Right lung (tissue), 2 donors: ENCODE measurements at regions not wholly inside any gene's neighbourhood (a gene's known extent, or its start where the extent isn't known, plus 50 kb on each side); places are given as distances from the start of the nearest gene placed in this dataset.

Experiments used
- DNase-seq, 2 donors: peaks; one replicate each; pipeline ENCODE4 v3.0.0-alpha.2; 2013

DNA sequence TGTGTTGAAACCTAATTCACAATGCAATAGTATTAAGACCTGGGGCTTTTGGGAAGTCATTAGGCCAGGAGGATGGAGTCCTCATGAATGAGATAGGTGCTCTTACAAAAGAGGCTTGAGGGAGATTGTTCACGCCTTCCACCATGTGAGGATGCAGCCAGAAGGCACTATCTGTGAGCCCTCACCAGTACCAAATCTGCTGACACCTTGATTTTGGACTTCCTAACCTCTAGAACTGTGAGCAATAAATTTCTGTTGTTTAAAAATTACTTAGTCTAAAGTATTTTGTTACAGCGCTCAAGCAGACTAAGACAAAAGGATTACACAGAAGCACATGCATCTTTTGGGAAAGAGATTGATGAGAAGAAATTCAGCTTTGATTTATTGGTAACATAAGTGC is 232.9 kb upstream of the NR4A3 start:
- no peak for DNase-seq

DNA sequence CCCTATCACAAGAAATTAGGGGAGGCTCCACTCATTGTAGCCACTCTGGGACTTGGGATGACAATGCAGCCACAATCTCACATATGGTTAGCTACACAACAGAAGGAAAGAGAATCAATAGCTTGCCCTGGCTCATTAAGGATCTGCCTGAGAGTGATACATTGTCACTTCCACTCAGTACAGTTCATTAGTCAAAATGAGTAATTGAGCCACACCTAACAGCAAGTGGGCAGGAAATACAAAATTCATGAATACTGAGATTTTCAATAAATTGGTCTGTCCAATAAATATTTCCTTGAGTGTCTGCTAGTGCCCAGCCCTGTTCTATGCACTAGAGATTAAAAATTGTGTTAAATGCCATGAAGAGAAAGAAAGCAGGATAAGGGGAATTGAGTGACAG is 231.3 kb upstream of the NR4A3 start:
- DNase-seq = no peak

DNA sequence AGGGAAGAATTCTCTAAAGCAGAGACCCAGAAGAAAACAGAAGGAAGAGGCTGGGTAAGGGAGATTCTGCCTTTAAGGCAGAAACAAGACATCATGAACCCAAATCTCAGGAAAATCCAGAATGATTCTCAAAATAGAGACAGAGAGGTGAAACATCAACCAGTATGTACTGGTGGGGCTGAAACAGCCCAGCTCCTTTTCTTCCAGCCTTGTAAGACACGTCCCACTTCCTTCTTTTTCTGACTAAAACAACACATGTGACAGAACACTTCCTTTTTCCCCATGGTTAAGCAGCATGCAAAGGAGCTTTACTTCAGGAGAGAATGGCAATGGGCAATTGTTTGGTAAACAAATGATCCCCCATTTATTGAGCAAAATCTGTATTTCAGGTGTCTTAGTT is 230.8 kb upstream of the NR4A3 start:
- no peak for DNase-seq

DNA sequence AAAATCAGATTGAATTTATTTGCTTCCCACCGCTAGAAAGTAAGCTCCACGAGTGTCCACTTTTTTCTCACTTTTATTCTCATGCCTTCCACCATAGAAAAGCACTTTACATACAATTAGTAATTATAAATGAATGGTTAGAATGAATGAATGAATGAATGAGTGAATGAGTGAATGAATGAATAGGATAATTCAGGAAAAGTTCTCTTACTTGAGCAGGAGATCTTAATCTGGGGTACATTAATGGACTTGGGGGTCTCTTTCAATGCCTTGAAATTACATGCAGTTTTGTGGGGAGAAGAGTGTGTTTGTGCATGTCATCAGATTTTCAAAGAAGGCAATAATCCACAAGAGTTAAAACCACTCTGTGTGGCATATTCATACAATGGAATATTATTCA is 229.9 kb upstream of the NR4A3 start:
- no peak for DNase-seq

DNA sequence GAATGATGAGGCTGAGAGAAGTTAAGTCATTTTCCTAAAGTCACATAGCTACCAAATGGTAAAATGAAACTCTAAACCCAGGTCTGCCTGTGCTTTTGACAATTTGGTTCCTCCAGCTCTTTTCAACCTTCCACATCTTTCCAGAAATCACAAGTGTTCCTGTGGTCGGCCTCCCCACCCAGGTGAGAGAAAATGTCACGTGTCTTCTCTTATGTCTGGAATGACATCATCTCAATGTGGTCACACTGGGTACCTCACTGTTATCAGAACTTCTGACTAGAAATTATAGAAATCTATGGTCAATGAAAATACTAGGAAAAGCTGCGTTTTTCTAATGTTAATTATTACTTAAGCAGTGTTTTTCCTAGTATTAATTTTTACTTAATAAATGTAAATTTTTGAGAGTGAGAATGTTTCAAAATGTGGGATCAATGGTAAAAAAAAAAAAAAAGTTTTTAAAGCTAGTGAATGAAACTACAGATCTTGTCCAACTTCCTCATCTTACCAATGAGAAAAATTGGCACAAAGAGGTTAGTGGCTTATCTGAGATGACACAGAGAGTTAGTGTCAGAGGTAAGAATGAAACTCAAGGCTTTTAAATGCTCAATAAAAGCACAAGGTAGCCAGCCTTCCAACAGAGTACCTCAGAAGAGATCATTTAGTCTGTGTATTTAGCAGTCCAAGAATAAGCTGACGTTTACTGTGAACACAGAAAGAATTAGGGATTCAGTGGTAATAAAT is 228.7 kb upstream of the NR4A3 start:
- DNase-seq = no peak

DNA sequence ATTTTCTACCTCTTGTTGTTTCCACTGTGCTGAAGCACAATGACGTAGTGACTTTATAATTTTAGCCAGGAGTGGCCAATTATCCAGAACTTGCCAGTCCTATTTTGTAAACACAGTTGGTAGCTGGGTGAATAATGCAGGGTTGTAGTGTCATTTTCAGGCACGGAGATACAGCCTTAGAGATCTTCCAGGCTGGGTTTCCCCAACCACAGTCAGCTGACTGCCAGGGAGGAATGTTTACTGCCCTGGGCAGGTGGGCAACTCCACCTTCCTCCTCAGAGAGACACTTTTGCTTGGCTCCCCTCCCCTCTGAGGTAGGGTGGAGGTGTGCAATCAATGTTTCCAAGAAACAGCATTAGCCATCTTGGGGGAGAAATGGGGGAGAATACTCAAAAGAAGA is 228.1 kb upstream of the NR4A3 start:
- DNase-seq = no peak

DNA sequence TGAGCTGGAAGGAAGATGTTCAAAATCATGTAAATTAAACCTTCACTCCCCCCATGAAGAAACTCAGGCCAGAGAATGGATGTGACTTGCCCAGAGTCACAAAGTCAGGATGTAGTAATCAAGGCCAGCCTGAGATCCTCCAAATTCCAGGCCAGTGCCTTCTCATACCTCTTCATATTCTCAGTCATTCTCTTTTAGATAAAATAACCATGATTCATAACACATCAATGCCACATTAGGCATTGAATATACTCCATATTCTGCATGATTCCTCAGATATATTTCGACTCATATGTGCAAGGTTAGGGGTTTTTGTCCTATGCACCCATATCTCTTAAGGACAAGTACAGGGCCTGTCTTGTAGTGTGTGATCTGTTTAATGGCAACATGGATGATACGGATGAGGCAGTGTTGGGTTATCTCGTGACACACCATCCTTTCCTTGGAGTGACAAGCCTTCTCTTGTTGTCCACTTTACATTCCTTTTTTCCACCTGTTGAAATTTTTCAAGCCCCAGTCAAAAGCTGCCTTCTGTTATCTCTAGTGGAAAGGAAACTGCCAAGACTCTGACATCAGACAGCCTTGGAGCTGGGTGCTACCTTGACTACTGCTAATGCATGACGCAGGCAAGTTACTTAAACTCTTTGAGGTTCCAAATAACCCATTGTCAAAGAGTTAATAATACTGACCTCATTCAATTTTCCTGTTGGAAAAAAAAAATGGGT is 227.5 kb upstream of the NR4A3 start:
- DNase-seq = no peak

DNA sequence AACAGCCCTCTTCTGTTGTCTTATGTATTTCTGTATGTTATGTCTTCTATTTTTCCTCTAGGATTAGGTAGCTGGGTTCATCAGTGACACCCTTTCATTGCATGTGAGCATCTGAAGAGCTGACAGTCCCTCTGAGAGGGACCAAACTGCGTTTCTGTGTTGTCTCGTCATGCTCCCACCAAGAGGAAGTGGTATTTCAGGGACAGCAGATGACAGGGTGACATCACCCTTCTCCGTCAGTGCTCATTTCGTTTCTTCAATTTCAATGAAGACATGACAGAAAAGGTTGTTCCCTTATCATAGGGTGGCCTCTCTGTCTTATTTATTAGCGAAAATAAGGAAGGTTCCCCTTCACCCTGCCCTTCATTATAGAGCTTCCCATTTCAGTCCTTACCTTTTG is 225.9 kb upstream of the NR4A3 start:
- no peak for DNase-seq

DNA sequence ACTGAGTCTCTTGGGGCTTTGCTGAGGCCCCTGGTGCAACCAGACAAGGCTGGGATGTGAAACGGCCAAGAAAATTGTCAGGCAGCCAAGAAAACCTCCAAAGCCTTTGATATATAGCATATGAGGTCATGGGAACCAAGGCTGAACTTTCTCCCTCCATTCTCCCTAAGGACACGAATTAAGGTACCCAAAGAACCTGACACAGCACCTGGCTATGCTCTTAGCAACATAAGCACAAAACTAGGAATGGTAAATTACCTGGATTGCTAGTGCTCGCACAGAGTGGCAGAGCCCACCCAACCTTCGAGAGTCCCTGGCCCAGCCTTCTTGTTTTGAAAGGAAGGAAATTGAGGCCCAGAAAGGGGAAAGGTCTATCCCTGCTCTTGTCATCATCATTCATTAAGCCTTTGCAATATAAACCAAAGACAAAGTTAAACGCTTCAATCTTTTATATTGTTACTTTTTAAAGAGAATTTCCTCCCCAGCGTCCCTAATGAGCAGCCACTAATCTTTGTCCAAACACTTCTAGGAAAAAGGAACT is 220.0 kb upstream of the NR4A3 start:
- DNase-seq = peak; percentile 8 to 9

DNA sequence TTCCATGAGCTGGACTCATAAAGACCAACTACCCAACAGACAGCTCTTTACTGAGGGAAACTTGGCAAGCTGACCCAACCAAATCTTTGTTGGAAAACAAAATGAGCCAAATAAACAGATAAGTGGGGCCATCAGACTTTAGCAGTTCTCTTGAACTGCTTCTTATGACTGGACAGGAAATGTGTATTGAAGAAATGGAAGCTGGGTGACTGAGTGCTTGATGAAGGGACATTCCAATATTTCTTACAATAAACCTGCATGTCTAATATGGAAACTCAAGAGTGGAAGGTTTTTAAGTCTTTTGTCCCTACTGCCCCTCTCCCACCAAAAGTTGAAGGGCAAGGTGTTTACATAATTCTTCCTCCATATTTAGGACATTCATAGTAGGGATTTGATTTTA is 218.8 kb upstream of the NR4A3 start:
- no peak for DNase-seq

DNA sequence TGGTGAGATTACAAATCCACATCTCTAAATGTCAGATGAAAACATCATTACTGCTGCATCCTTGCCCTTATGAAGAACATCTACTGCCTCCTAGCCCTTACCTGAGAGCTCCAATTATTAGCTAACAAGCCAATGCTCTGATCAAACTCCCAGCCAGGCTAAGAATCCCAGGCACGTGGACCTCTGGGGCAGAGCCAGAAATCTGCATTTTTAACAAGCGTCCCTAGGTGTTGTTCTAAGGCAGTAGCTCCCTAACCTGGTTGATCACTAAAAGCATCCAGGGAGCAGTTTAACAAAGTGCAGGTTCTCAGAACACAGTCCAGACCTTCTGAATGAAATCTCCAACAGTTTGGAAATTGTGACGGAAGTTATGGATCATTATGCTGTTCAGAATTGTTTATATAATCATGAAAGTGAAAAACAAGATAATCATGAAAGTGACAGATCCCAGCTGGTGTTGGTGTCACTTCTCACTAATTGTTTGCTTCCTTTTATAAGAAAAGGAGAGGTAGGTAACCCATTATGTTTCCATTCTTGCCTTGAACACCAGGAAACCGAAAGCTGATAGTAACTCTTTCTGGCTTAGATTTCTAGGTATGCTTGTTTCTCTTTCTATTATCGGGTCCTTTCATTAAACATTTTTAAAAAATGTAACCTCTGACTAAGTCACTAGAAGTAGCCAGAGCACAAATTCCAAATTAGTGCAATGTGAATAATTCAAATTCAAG is 216.5 kb upstream of the NR4A3 start:
- no peak for DNase-seq

DNA sequence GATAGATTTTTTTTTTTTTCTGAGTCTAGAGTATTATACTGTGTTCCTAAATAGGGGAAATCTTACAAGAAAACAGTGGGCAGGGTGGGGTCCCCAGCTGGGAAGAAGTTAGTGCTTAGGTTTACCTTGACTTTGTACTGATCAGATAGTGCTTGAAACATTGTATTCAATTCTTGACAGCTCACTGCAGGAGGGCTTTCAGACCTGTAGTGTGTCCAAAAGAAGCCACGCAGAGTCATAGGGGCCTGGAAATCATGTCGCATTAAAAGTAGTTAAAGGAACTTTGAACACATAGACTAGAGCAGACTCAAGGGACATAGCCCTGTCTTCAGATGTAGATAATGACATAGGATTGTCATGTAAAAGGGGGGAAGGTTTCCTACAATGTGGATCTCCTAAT is 215.4 kb upstream of the NR4A3 start:
- DNase-seq = no peak

DNA sequence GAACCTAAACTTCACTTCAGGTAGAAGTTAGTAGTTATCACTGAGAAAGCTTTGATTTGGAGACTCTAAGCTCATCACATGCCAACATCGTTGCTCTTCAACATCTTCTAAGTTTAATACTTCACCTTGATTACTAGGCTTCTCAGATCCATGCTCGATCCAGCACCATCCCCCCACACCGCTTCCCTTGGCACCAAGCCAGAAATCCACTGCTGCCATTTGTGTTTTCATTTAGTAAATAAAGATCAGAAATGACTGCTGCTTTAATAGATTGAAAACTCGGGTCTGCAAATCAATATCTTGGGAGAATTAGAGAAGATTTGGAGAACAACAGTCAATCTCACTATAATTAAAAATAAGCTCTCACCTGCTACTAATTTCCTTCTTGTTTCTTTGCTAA is 214.7 kb upstream of the NR4A3 start:
- DNase-seq = no peak

DNA sequence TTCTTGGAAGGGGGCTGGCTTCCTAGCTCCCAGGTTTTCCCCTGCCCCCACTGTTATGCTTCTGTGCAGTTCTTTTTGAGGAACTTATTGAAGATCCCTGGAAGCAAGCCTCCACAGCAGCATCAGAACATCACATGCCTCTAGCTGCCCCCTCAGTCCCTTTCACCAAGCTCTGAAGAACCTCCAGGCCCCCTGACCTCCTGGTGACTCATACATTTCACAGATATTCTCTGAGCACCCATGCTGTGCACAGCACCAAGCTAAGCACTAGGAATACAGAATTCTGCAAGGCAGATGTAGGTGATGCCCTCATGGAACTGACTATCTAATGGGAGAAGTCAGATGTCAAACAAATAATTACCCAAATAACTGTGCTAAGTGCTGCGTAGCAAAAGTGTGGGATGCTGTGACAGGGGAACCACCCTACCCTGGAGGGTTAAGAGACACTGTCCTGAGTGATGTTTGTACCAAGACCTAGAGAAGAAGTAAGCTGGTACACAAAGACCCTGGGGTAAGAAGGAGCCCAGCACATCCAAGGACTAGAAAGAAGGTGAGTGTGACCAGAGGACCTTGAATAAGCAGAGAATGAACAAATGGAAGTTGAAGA is 213.7 kb upstream of the NR4A3 start:
- no peak for DNase-seq

DNA sequence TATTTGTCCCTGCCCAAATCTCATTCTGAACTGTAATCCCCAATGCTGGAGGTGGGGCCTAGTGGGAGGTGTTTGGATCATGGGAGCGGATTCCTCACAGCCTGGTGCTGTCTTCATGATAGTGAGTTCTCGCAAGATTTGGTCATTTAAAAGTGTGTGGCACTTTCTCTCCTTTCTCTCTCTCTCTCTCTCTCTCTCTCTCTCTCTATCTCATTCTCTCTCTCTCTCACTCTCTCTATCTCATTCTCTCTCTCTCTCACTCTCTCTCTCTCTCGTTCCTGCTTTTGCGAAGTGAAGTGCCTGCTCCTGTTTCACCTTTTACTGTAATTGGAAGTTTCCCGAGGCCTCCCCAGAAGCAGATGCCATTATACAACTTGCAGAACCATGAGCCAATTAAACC is 207.3 kb upstream of the NR4A3 start:
- DNase-seq = no peak

DNA sequence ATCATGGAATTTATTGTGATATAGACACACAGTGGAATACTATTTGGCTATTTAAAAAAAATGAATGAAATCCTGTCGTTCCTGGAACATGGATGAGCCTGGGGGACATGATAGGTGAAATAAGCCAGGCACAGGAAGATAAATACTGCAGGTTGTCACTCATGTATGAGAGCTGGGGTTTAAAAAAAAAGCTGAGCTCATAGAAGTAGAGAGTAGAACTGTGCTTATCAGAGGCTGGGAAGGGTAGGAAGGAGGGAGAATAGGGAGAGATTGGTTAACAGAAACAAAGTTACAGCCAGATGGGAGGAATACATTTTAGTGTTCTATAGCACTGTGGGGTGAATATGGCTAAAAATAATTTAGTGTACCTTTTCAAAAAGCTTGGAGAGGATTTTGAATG is 200.6 kb upstream of the NR4A3 start:
- DNase-seq = no peak

DNA sequence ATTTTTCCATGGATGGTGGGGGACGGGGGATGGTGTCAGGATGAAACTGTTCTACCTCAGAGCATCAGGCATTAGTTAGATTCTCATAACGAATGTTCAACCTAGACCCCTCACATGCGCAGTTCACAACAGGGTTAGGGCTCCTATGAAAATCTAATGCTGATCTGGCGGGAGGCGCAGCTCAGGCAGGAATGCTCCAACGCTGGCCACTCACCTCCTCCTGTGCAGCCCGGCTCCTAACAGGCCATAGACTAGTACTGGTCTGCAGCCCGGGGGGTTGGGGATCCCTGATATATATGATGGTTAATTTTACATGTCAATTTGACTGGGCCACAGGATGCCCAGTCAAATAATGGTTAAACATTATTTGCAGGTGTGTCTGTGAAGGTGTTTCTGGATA is 199.0 kb upstream of the NR4A3 start:
- no peak for DNase-seq

DNA sequence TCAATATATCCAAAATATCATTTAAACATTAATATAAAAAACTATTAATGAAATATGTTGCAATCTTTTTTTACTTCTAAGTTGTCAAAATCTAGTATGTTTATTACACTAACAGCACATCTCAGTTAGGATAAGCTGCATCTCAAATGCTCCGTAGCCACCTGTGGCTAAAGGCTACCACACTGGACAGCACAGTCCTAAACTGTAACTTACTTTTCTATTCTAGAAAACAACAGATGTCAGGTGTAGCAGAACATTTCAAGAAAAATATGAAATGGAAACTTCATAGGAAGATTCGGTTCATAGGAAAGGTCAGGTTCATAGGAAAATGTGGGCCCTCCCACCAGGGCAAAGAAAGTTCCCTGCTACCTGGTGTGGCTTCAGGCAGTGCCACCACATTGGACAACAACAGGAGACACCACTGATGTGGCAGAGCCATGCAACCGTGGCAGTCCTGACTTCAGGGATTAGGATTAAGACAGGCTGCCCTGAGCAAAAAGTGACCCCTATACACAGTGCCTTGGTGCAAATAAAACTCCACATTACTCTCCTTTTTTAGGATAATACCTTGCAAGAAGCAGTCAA is 197.8 kb upstream of the NR4A3 start:
- no peak for DNase-seq

DNA sequence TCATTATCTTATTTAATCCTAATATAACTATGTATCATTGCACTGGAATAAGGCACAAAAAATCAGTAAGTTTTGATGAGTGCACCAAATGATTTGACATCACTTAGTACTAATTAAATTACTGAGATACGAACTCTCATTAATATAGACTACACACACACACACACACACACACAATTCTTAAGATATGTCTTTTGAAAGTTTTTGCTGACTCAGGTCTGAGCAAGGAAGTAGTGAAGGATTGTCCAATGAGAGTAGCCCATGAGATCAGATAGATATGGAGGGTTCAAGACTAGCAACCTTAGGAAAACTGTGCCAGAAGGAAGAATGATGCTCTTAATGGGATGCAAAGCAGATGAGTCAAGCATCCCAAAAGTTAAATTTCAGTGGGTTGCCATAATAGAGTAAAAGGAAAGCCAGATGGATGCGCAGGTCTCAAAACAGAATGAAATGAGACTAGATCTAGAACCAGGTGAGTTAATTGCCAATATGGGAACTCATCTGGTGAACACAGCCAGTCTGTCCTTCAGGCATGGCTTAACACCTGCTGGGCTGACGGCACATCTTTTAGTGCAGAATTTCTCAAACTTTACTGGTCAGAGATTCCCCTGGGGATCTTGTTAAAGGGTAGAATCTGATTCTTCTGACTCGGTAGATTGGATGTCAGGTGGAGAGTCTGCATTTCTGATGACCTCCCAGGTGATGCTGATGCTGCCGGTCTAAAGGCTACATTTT is 197.0 kb upstream of the NR4A3 start:
- DNase-seq = no peak

DNA sequence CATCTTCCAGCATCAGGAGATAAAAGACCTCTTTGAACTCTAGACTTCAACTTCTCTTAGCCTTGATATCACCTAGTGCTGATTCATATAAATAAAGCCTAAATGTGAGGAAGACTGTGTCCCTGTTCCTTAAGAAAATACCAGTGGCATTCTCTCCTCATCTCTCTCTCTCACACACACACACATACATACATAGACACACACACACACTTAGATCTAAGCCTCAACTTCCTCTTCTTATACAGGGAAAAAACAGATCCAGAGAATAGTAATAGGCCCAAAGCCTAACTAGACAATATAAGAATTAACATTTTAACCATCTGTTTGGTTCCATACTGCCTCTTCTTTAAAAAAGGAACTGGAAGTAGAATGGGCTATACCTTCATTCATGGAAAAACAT is 195.3 kb upstream of the NR4A3 start:
- DNase-seq = no peak

DNA sequence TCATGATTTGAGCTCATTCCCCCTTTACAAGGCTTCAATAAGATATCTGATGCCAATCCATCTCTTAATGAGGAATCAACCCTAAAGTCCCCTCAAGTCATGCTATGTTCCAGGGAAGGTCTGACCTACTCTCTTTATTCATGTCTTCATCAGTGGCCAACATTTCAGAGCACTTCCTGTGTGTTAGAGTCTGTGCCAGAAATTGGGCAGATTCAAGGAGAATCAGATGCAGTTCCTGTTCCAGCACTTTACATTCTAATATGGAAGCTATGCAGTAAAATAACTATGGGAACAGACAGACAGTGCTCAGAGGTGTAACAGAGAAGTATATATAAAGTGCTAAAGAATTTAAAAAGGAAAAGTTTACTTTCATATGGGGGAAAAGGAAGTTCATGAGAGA is 193.4 kb upstream of the NR4A3 start:
- DNase-seq = no peak
